IMR-90 (cell line): ENCODE measurements at regions not wholly inside any gene's neighbourhood (a gene's known extent, or its start where the extent isn't known, plus 50 kb on each side); places are given as distances from the start of the nearest gene placed in this dataset.

Experiments
- BHLHE40 ChIP-seq: fragments of 150-350 bp; IDR thresholded peaks from 2 replicates; pipeline ENCODE4 v1.6.1; 2016; ENCODE audit warnings: mild to moderate bottlenecking, low read depth, low read length
- CEBPB ChIP-seq: IDR thresholded peaks from 2 replicates; pipeline ENCODE4 v1.6.1; 2012; ENCODE audit warnings: low read depth, low read length, improper control_type of control experiment
- MAFK ChIP-seq: IDR thresholded peaks from 2 replicates; pipeline ENCODE4 v1.6.1; 2012; ENCODE audit warnings: low read depth, low read length, improper control_type of control experiment
- MAZ ChIP-seq: IDR thresholded peaks from 2 replicates; pipeline ENCODE4 v1.6.1; 2012; ENCODE audit warnings: low read depth, mild to moderate bottlenecking, low read length, improper control_type of control experiment, moderate library complexity, borderline replicate concordance
- MXI1 ChIP-seq: IDR thresholded peaks from 2 replicates; pipeline ENCODE4 v1.6.1; 2012; ENCODE audit warnings: low read depth, mild to moderate bottlenecking, low read length, moderate library complexity, borderline replicate concordance
- NFE2L2 ChIP-seq: fragments of 150-350 bp; IDR thresholded peaks from 2 replicates; pipeline ENCODE4 v1.6.1; 2016; ENCODE audit warnings: low read depth, mild to moderate bottlenecking, low read length
- POLR2A ChIP-seq: IDR thresholded peaks from 2 replicates; pipeline ENCODE4 v1.6.1; 2012; ENCODE audit warnings: mild to moderate bottlenecking, low read depth, low read length
- RAD21 ChIP-seq: IDR thresholded peaks from 2 replicates; pipeline ENCODE4 v1.6.1; 2012; ENCODE audit warnings: low read length, improper control_type of control experiment
- RCOR1 ChIP-seq: IDR thresholded peaks from 2 replicates; pipeline ENCODE4 v1.6.1; 2012; ENCODE audit warnings: mild to moderate bottlenecking, low read length, improper control_type of control experiment; ENCODE audit not compliant: insufficient replicate concordance
- TF ChIP-seq, protein P1 (sequence below): conservative IDR thresholded peaks from 2 replicates; pipeline ENCODE4 v1.5.1; 2012; ENCODE audit warnings: mild to moderate bottlenecking, low read depth, low read length, improper control_type of control experiment

DNA sequence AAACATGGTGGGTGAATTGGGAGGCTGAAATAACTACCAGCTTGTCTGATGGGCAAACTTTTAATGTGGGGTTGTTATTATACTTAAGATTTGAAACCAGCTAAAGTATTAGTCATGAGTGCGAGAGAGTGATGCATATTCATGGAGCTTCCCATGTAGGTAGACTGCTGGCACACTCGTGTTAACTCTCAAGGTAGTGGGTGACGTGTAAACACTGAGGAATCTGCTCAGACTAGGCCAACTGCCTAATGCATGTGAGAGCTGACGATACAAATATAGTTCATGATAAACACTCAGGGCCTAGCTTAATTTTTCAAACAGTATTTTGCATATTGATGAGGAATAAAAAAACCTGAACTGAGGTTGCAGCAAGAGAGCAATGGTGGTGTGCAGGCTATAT lies 1165.7 kb upstream of the PIK3C3 start:
- TF ChIP-seq, protein P1, sequence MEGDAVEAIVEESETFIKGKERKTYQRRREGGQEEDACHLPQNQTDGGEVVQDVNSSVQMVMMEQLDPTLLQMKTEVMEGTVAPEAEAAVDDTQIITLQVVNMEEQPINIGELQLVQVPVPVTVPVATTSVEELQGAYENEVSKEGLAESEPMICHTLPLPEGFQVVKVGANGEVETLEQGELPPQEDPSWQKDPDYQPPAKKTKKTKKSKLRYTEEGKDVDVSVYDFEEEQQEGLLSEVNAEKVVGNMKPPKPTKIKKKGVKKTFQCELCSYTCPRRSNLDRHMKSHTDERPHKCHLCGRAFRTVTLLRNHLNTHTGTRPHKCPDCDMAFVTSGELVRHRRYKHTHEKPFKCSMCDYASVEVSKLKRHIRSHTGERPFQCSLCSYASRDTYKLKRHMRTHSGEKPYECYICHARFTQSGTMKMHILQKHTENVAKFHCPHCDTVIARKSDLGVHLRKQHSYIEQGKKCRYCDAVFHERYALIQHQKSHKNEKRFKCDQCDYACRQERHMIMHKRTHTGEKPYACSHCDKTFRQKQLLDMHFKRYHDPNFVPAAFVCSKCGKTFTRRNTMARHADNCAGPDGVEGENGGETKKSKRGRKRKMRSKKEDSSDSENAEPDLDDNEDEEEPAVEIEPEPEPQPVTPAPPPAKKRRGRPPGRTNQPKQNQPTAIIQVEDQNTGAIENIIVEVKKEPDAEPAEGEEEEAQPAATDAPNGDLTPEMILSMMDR: no peak
- TF ChIP-seq MAFK: no peak
- no peak for TF ChIP-seq MAZ
- TF ChIP-seq NFE2L2: no peak
- no peak for TF ChIP-seq POLR2A
- no peak for TF ChIP-seq BHLHE40
- TF ChIP-seq CEBPB: no peak
- no peak for TF ChIP-seq MXI1
- TF ChIP-seq RAD21: no peak
- TF ChIP-seq RCOR1: no peak
